Type B pancreatic cell (in vitro differentiated cells): ENCODE measurements at regions not wholly inside any gene's neighbourhood (a gene's known extent, or its start where the extent isn't known, plus 50 kb on each side); places are given as distances from the start of the nearest gene placed in this dataset.

Experiments
- DNase-seq: peaks from one replicate; pipeline ENCODE4 v3.0.0; 2021; ENCODE audit warnings: mixed read lengths; ENCODE audit not compliant: unreplicated experiment; ENCODE audit errors: extremely low spot score
- H3K27ac Mint-ChIP-seq: 2 replicates; pipeline ENCODE4 v1.8.0; 2021; ENCODE audit warnings: mild to moderate bottlenecking, mixed read lengths
- H3K27me3 Mint-ChIP-seq: 2 replicates; pipeline ENCODE4 v1.8.0; 2021; ENCODE audit warnings: mixed read lengths
- H3K36me3 Mint-ChIP-seq: 2 replicates; pipeline ENCODE4 v1.8.0; 2021; ENCODE audit warnings: mixed read lengths
- H3K4me1 Mint-ChIP-seq: one replicate; pipeline ENCODE4 v1.8.0; 2021; ENCODE audit warnings: mixed read lengths; ENCODE audit not compliant: unreplicated experiment
- H3K4me3 Mint-ChIP-seq: 2 replicates; pipeline ENCODE4 v1.8.0; 2021; ENCODE audit warnings: mild to moderate bottlenecking, mixed read lengths
- H3K9me3 Mint-ChIP-seq: 2 replicates; pipeline ENCODE4 v1.8.0; 2021; ENCODE audit warnings: mixed read lengths
- TF ChIP-seq, protein P1 (sequence below): fragments of 200-600 bp; sonication (generic); conservative IDR thresholded peaks from 2 replicates; pipeline ENCODE4 v1.5.0; 2021; ENCODE audit warnings: antibody characterized with exemption, mild to moderate bottlenecking

DNA sequence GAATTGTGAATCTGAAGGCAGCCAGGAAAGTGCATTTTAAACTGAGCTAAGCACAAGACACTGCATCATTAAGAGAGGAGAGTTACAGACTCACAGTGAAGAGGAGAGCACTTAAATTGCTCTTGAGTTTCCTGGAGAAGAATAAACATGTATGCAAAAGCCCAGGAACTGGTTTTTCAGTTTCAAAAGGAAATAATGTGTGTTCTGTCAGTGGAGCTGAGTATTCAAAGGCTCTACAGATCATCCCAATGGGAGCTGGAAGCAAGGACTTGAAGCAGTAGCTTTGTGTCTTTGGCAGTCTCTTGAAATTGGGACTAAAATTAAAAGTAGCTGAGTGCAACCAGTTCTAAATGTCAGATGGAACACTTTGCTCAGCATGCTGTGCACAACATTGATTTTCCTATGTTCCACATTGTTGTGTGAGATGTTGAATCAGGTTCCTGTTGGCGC is 147.5 kb upstream of the ANK2 start:
- Mint-ChIP-seq H3K9me3 (no peaks in the 10 kb centered on the region), H3K27ac (no peak overlapping the region), H3K27me3 (no peaks in the 10 kb centered on the region), H3K4me1 (peaks cover 9% of the 10 kb centered on the region), H3K36me3 (no peaks in the 10 kb centered on the region), H3K4me3 (no peak overlapping the region)
- no peak for DNase-seq
- TF ChIP-seq, protein P1, sequence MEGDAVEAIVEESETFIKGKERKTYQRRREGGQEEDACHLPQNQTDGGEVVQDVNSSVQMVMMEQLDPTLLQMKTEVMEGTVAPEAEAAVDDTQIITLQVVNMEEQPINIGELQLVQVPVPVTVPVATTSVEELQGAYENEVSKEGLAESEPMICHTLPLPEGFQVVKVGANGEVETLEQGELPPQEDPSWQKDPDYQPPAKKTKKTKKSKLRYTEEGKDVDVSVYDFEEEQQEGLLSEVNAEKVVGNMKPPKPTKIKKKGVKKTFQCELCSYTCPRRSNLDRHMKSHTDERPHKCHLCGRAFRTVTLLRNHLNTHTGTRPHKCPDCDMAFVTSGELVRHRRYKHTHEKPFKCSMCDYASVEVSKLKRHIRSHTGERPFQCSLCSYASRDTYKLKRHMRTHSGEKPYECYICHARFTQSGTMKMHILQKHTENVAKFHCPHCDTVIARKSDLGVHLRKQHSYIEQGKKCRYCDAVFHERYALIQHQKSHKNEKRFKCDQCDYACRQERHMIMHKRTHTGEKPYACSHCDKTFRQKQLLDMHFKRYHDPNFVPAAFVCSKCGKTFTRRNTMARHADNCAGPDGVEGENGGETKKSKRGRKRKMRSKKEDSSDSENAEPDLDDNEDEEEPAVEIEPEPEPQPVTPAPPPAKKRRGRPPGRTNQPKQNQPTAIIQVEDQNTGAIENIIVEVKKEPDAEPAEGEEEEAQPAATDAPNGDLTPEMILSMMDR = no peak

DNA sequence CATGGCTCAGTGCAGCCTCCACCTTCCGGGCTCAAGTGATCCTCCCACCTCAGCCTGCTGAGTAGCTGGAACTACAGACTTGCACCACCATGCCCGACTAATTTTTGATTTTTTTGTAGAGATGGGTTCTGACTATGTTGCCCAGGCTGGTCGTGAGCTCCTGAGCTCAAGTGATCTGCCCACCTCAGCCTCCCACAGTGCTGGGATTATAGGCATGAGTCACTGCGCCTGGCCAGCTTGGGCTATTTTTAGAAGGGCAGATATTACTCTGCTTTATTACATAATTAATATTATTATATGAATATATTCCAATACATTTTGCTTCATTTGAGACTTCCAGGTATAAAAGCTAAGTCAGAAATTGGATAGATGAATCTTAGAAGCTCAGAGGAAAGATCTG is 143.7 kb upstream of the ANK2 start:
- no peak for DNase-seq
- Mint-ChIP-seq H3K36me3 (no peaks in the 10 kb centered on the region), H3K4me3 (no peak overlapping the region), H3K27me3 (no peaks in the 10 kb centered on the region), H3K27ac (no peak overlapping the region), H3K4me1 (peaks cover 15% of the 10 kb centered on the region), H3K9me3 (no peaks in the 10 kb centered on the region)
- TF ChIP-seq, protein P1 = no peak

DNA sequence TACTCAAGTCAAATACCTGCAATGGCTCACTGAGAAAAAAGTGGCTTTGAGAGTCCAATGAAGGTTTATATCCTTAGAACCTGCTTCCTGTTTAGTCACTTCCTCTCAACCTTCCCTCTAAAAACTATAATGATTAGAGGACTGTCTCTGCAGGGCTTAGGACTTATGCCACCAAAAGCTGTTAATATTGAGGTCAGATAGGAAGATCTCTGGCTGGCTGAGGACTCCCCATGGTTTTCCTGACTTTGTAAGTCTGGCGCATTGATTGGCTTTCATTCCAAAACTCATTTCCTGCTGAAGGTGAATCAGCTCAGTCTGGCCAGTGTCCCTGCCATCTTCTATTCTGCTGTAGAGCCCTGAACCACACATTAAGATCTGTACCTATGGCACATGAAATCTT is 140.9 kb upstream of the ANK2 start:
- DNase-seq = no peak
- no peak overlapping the region for H3K27ac Mint-ChIP-seq

DNA sequence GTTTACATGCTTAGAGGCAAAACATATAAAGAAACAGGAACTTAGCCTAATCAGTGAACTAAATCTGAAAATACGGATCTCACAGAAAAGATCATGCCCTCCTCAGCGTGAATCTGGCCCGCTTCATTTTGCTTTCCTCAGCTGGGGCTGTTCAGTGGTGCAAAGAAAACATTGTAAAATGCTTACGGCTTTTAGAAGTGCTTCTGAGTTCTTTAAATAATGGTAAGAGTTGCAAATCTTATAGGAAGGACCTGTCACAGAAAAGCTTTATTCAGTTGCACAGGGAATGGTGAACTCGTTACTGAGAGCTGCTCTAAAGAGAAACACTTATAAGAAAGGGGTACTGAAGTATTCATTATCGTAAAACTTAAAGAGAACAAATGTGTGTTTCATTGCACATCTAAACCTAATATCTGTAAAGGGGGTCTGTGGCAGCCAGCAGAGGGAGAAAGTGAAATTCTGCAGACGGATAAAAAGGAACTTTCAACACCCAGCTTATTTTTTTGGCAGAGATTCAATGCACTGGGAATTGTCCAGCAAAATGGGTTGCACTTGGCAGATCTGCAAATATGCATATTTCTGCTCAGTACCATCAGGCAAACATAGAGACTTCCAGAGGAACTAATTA is 139.2 kb upstream of the ANK2 start:
- Mint-ChIP-seq H3K36me3 (no peaks in the 10 kb centered on the region), H3K27me3 (no peaks in the 10 kb centered on the region), H3K27ac (no peak overlapping the region), H3K4me1 (peaks cover 7% of the 10 kb centered on the region), H3K4me3 (peak overlapping the region; percentile 25), H3K9me3 (no peaks in the 10 kb centered on the region)
- TF ChIP-seq, protein P1 = peak; percentile 28
- DNase-seq = no peak

More for the DNA sequence above, 140.9 kb upstream of the ANK2 start:
- no peaks in the 10 kb centered on the region for H3K36me3 Mint-ChIP-seq
- no peaks in the 10 kb centered on the region for H3K9me3 Mint-ChIP-seq
- TF ChIP-seq, protein P1 = no peak
- H3K4me3 Mint-ChIP-seq = no peak overlapping the region
- no peaks in the 10 kb centered on the region for H3K27me3 Mint-ChIP-seq
- peaks cover 7% of the 10 kb centered on the region for H3K4me1 Mint-ChIP-seq

DNA sequence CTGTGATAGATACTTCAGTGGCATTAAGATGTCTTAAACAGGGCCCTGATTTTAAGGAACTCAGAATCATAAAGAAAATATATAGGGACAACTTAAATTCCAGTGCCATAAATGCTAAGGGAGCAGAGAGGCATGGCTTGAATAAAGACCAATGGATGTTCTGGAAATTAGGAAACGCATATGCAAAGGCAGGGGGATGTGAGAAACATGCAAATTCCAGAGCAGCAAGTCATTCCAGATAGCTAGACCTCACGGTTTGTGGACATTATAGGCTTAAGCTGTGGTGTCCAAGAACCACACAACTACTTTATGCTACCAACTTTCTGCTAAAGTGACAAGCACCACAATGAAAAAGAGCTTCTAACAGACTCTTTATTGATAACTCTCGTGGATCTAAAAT is 132.6 kb upstream of the ANK2 start:
- DNase-seq = no peak
- no peak overlapping the region for H3K27ac Mint-ChIP-seq

More for the DNA sequence above, 132.6 kb upstream of the ANK2 start:
- Mint-ChIP-seq H3K9me3 (no peaks in the 10 kb centered on the region), H3K36me3 (no peaks in the 10 kb centered on the region), H3K4me3 (no peak overlapping the region), H3K27me3 (no peaks in the 10 kb centered on the region), H3K4me1 (no peaks in the 10 kb centered on the region)
- TF ChIP-seq, protein P1 = no peak
